GM06990 (cell line): ENCODE measurements at regions not wholly inside any gene's neighbourhood (a gene's known extent, or its start where the extent isn't known, plus 50 kb on each side); places are given as distances from the start of the nearest gene placed in this dataset.

Source experiments
- DNase-seq: peaks from one replicate; pipeline ENCODE4 v3.0.0-alpha.2; 2011; ENCODE audit not compliant: insufficient read length; ENCODE audit errors: extremely low read depth
- H3K27me3 ChIP-seq: replicated peaks from 2 replicates; pipeline ENCODE4 v1.6.0; 2011; ENCODE audit warnings: low read length; ENCODE audit not compliant: control insufficient read depth, insufficient read depth
- H3K36me3 ChIP-seq: 2 replicates; pipeline ENCODE4 v1.5.1; 2011; ENCODE audit warnings: low read length; ENCODE audit not compliant: control insufficient read depth, insufficient read depth
- H3K4me3 ChIP-seq: replicated peaks from 2 replicates; pipeline ENCODE4 v1.5.1; 2011; ENCODE audit warnings: low read depth, mild to moderate bottlenecking, control low read depth, low read length
- TF ChIP-seq, protein P1 (sequence below): IDR thresholded peaks from 2 replicates; pipeline ENCODE4 v1.5.1; 2011; ENCODE audit warnings: low read length, control low read depth, mild to moderate bottlenecking, inconsistent platforms; ENCODE audit not compliant: insufficient read depth, poor library complexity, severe bottlenecking

GRCh38 chr10:78285226-78285625, 251.6 kb downstream of the RPS24 start:
- H3K4me3 ChIP-seq, result no peak overlapping the region
- TF ChIP-seq, protein P1, sequence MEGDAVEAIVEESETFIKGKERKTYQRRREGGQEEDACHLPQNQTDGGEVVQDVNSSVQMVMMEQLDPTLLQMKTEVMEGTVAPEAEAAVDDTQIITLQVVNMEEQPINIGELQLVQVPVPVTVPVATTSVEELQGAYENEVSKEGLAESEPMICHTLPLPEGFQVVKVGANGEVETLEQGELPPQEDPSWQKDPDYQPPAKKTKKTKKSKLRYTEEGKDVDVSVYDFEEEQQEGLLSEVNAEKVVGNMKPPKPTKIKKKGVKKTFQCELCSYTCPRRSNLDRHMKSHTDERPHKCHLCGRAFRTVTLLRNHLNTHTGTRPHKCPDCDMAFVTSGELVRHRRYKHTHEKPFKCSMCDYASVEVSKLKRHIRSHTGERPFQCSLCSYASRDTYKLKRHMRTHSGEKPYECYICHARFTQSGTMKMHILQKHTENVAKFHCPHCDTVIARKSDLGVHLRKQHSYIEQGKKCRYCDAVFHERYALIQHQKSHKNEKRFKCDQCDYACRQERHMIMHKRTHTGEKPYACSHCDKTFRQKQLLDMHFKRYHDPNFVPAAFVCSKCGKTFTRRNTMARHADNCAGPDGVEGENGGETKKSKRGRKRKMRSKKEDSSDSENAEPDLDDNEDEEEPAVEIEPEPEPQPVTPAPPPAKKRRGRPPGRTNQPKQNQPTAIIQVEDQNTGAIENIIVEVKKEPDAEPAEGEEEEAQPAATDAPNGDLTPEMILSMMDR, result no peak
- DNase-seq, result no peak
- H3K36me3 ChIP-seq, result no peaks in the 10 kb centered on the region
- peaks cover 4% of the 10 kb centered on the region for H3K27me3 ChIP-seq

DNA sequence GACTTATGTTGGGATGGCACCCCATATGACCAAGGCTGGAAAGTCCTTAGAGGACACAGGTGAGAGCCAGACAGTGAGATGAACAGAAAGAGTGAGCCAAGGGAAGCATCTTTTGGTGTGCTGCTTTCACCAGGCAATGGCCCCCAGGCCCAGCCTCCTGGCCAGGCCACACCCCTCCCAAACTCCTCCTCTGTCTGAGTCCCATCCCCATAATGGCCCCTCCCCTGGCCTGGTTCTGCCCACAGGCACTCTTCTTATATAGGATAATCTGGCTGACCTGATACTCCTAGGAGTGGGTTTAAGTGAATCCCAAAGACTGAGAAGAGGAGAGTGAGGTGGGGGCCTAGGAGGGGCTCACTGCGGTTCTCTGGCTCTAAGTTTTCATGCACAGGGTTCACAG, 252.5 kb downstream of the RPS24 start:
- H3K27me3 ChIP-seq, result peaks cover 4% of the 10 kb centered on the region

DNA sequence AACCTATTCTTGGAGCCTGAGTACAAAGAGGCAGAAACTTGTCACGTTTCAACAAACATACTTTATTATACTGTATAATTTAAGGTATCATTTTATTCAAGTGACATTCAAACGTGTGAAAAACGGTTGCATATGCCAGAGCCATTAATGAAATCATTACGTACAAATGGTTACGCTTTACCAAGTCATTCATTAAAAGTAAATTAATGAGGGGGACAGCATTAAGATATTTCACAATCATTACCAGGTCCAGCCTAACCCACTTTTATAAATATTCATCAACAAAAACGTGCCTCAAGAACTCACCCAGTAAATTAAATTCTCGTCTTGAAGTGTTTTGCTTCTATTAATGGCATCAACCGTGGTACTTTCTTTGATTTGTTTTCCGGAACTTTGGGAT, 253.0 kb downstream of the RPS24 start:
- DNase-seq, result no peak
- Histone ChIP-seq H3K4me3 (no peak overlapping the region), H3K27me3 (peaks cover 2% of the 10 kb centered on the region), H3K36me3 (no peaks in the 10 kb centered on the region)
- TF ChIP-seq, protein P1, result no peak

More for the DNA sequence above, 252.5 kb downstream of the RPS24 start:
- no peak for DNase-seq
- TF ChIP-seq, protein P1, result no peak
- H3K36me3 ChIP-seq, result no peaks in the 10 kb centered on the region
- H3K4me3 ChIP-seq, result no peak overlapping the region

DNA sequence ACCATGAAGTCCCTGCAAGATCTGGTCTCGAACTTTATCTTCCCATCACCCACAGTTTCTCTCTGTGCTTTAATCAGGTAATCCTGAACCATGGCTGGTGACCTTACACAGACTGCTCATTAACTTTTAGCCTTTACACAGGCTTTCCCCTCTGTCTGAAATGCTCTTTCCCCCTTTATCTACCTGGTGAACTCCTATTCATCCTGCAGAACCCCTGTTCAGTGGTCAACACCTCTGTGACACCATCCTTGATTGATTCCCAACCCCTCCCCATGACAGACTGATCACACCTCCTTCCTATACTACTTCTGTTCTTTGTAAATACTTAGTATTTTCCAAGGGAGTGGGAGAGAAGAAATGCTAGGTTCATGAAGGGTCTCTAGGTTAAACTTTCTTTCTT, 254.0 kb downstream of the RPS24 start:
- H3K36me3 ChIP-seq, result no peaks in the 10 kb centered on the region
- TF ChIP-seq, protein P1, result no peak
- peaks cover 2% of the 10 kb centered on the region for H3K27me3 ChIP-seq
- H3K4me3 ChIP-seq, result no peak overlapping the region
- DNase-seq, result no peak

DNA sequence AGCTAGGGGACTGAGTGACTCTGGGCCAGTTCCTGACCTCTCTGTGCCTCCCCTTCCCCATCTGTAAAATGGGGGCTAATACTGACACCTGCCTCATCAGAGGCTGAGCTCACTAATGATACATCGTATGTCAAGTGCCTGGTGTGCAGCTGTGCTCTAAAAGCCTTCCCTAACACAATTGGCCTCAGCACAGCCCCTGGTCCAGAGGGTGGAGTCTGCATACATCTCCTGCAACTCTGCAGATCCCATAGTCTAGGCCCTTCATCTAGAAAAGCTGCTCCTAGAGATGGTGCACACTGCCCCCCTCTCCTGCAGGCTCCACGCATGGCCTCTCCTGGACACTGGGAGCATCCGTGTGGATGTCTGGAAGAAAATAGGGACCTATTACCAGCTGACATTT, 255.0 kb downstream of the RPS24 start:
- Histone ChIP-seq H3K36me3 (no peaks in the 10 kb centered on the region), H3K27me3 (peaks cover 2% of the 10 kb centered on the region), H3K4me3 (no peak overlapping the region)
- TF ChIP-seq, protein P1, result no peak
- no peak for DNase-seq

GRCh38 chr10:78290131-78290750, 256.6 kb downstream of the RPS24 start:
- Histone ChIP-seq H3K27me3 (peaks cover 2% of the 10 kb centered on the region), H3K4me3 (no peak overlapping the region), H3K36me3 (no peaks in the 10 kb centered on the region)
- no peak for DNase-seq
- TF ChIP-seq, protein P1, result no peak
